KMS-11 (cell line): ENCODE measurements at regions not wholly inside any gene's neighbourhood (a gene's known extent, or its start where the extent isn't known, plus 50 kb on each side); places are given as distances from the start of the nearest gene placed in this dataset.
A peak's percentile ranks its signal among the peaks of the same experiment; 100 is the strongest.

Experiments
- H2AFZ ChIP-seq: fragments of 200-600 bp; sonication (generic); 2 replicates; pipeline ENCODE4 v1.6.1; 2016; ENCODE audit warnings: antibody characterized with exemption, mixed run types, low read depth
- H3K27ac ChIP-seq: fragments of 200-600 bp; sonication (generic); 2 replicates; pipeline ENCODE4 v1.6.1; 2016; ENCODE audit warnings: mild to moderate bottlenecking, mixed run types
- H3K27me3 ChIP-seq: fragments of 200-600 bp; sonication (generic); 2 replicates; pipeline ENCODE4 v1.6.1; 2017; ENCODE audit warnings: mild to moderate bottlenecking, low read depth, mixed run types, moderate library complexity; ENCODE audit not compliant: insufficient read depth
- H3K36me3 ChIP-seq: fragments of 200-600 bp; sonication (generic); 2 replicates; pipeline ENCODE4 v1.6.1; 2017; ENCODE audit warnings: mild to moderate bottlenecking, mixed run types; ENCODE audit not compliant: insufficient read depth
- H3K4me1 ChIP-seq: fragments of 200-600 bp; sonication (generic); 2 replicates; pipeline ENCODE4 v1.6.1; 2016; ENCODE audit warnings: mild to moderate bottlenecking, low read depth, mixed run types; ENCODE audit not compliant: poor library complexity, severe bottlenecking
- H3K4me2 ChIP-seq: fragments of 200-600 bp; sonication (generic); 2 replicates; pipeline ENCODE4 v1.7.0; 2016; ENCODE audit warnings: mild to moderate bottlenecking, mixed run types
- H3K4me3 ChIP-seq: fragments of 200-600 bp; sonication (generic); IDR thresholded peaks from 2 replicates; pipeline ENCODE4 v1.6.1; 2017; ENCODE audit warnings: low read depth, low read length, mixed read lengths; ENCODE audit not compliant: insufficient read depth
- H3K79me2 ChIP-seq: fragments of 200-600 bp; sonication (generic); 2 replicates; pipeline ENCODE4 v1.6.1; 2016; ENCODE audit warnings: low read depth, mixed run types; ENCODE audit not compliant: insufficient read depth
- H3K9ac ChIP-seq: fragments of 200-600 bp; sonication (generic); 2 replicates; pipeline ENCODE4 v1.6.1; 2016; ENCODE audit warnings: mild to moderate bottlenecking, mixed run types
- H4K20me1 ChIP-seq: fragments of 200-600 bp; sonication (generic); 2 replicates; pipeline ENCODE4 v1.6.1; 2016; ENCODE audit warnings: mild to moderate bottlenecking, mixed run types; ENCODE audit not compliant: insufficient read depth
- TF ChIP-seq, protein P1 (sequence below): fragments of 200-600 bp; sonication (generic); conservative IDR thresholded peaks from 2 replicates; pipeline ENCODE4 v1.6.1; 2017; ENCODE audit warnings: low read depth, mild to moderate bottlenecking, antibody characterized with exemption, low read length, moderate library complexity, mixed read lengths

DNA sequence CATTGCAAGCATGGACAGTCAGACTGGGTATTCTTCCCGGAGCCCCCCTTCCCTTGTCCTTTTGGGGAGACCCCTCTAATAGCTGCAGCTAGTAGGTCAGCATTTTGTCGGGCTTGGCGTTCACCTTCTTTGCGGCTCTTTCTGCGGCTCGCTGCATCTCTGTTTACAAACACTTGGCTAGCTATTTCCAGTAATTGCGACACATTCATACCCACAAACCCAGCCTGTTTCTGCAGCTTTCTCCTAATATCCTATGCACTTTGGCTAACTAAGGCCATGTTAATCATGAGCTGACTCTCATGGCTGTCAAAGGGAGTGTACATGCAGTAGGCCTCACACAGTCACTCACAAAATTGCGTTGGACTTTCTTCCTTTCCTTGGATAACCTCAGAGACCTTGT lies 716.4 kb downstream of the AMY1C start:
- H3K27ac ChIP-seq, result no peak overlapping the region
- no peak overlapping the region for H2AFZ ChIP-seq
- H3K9ac ChIP-seq, result no peak overlapping the region
- H3K79me2 ChIP-seq, result no peaks in the 10 kb centered on the region
- no peaks in the 10 kb centered on the region for H3K4me1 ChIP-seq
- no peak overlapping the region for H3K4me2 ChIP-seq
- H3K4me3 ChIP-seq, result no peak overlapping the region
- no peaks in the 10 kb centered on the region for H4K20me1 ChIP-seq
- no peaks in the 10 kb centered on the region for H3K36me3 ChIP-seq
- no peaks in the 10 kb centered on the region for H3K27me3 ChIP-seq
- TF ChIP-seq, protein P1, sequence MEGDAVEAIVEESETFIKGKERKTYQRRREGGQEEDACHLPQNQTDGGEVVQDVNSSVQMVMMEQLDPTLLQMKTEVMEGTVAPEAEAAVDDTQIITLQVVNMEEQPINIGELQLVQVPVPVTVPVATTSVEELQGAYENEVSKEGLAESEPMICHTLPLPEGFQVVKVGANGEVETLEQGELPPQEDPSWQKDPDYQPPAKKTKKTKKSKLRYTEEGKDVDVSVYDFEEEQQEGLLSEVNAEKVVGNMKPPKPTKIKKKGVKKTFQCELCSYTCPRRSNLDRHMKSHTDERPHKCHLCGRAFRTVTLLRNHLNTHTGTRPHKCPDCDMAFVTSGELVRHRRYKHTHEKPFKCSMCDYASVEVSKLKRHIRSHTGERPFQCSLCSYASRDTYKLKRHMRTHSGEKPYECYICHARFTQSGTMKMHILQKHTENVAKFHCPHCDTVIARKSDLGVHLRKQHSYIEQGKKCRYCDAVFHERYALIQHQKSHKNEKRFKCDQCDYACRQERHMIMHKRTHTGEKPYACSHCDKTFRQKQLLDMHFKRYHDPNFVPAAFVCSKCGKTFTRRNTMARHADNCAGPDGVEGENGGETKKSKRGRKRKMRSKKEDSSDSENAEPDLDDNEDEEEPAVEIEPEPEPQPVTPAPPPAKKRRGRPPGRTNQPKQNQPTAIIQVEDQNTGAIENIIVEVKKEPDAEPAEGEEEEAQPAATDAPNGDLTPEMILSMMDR, result no peak

DNA sequence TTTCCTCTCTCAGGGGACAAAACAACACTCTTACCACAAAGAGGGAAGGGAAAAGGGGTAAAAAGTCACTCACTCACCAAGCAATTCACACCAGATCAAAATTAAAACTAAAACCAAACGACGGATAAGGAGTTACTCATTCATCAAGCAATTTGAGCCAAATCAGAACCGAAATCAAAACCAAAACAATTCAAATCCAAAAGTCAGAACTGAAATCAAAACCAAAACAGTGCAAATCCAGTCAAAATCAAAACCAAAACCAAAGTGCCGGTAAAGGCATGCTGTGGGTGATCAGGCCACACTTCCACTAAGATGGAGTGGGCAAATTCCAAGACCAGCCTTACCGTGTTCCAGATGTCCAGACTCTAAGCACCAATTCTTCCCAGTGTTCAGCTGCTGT lies 717.9 kb downstream of the AMY1C start:
- peak overlapping the region; percentile 45; the same call in 1 of the 2 replicates for H3K27ac ChIP-seq
- H3K4me3 ChIP-seq, result no peak overlapping the region
- peak overlapping the region; percentile 27; the same call in 1 of the 2 replicates for H3K9ac ChIP-seq
- no peaks in the 10 kb centered on the region for H3K4me1 ChIP-seq
- TF ChIP-seq, protein P1, result no peak
- peak overlapping the region; percentile 36; the same call in 1 of the 2 replicates for H3K4me2 ChIP-seq
- no peaks in the 10 kb centered on the region for H3K36me3 ChIP-seq
- no peaks in the 10 kb centered on the region for H4K20me1 ChIP-seq
- H3K27me3 ChIP-seq, result no peaks in the 10 kb centered on the region
- H2AFZ ChIP-seq, result peak overlapping the region; percentile 89
- no peaks in the 10 kb centered on the region for H3K79me2 ChIP-seq

DNA sequence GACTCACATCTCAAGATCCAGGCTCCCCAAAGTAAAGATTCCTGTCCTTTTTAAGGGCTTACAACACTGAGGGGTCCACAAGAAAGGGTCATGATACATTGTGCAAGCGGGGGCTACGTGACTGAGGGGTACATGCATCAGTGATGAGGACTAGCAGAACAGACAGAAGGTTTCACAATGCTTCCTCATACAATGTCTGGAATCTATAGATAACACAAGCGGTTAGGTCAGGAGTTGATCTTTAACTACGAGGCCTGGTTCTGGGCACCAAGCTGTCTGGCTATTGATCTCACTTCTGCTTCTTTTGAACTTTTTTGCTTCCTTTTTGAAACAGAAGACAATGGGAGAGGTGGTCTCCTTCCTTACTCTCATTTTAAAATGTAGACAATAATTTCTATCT lies 718.6 kb downstream of the AMY1C start:
- H3K4me2 ChIP-seq, result peak overlapping the region; percentile 25; the same call in 1 of the 2 replicates
- no peaks in the 10 kb centered on the region for H3K4me1 ChIP-seq
- H3K36me3 ChIP-seq, result no peaks in the 10 kb centered on the region
- H4K20me1 ChIP-seq, result no peaks in the 10 kb centered on the region
- H3K9ac ChIP-seq, result no peak overlapping the region
- H3K4me3 ChIP-seq, result no peak overlapping the region
- H3K79me2 ChIP-seq, result no peaks in the 10 kb centered on the region
- TF ChIP-seq, protein P1, result no peak
- no peak overlapping the region; the same call in 1 of the 2 replicates for H3K27ac ChIP-seq
- no peaks in the 10 kb centered on the region for H3K27me3 ChIP-seq
- peak overlapping the region; percentile 89 for H2AFZ ChIP-seq

DNA sequence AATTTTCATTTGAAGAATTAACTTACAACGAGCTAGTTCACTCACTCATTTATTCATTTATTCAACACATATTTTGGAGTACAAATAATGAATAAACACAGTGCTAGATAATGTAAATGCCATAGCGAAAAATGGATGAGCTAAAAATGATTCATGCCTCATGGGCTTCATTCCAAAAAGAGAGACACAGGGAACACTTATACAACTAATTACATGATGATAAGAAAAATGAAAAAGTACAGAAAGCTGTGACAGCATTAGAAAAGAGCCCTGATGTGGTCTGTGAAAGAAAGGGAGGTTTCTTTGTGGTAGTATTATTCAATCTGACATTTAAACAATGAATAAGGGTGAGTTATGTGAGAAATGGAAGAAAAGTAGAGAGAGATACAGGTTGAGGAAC lies 726.4 kb downstream of the AMY1C start:
- H2AFZ ChIP-seq, result no peak overlapping the region
- H3K4me3 ChIP-seq, result no peak overlapping the region
- no peak overlapping the region for H3K27ac ChIP-seq

More for the DNA sequence above, 726.4 kb downstream of the AMY1C start:
- Histone ChIP-seq H3K4me2 (no peak overlapping the region), H3K79me2 (no peaks in the 10 kb centered on the region), H4K20me1 (no peaks in the 10 kb centered on the region), H3K4me1 (no peaks in the 10 kb centered on the region), H3K36me3 (no peaks in the 10 kb centered on the region), H3K27me3 (no peaks in the 10 kb centered on the region), H3K9ac (no peak overlapping the region)
- TF ChIP-seq, protein P1, result no peak
